B cell (primary cell): ENCODE measurements at regions not wholly inside any gene's neighbourhood (a gene's known extent, or its start where the extent isn't known, plus 50 kb on each side); places are given as distances from the start of the nearest gene placed in this dataset.

Experiments used
- ATAC-seq: fragments of 200-7000 bp; cut with Tn5 transposase; one replicate; pipeline ENCODE4 v1.10.0; 2021; ENCODE audit warnings: low read depth, mild to moderate bottlenecking, moderate number of reproducible peaks, moderate library complexity
- CTCF ChIA-PET: fragments of 350-600 bp; sonication (Branson Sonifier 250); formaldehyde crosslinking; loops from one replicate; lab custom pipeline; 2021; ENCODE audit warnings: antibody characterized with exemption, inconsistent platforms; lab: Charles Lee
- POLR2A ChIA-PET: fragments of 350-600 bp; sonication (Branson Sonifier 250); formaldehyde crosslinking; loops from one replicate; lab custom pipeline; 2021; ENCODE audit warnings: antibody characterized with exemption; lab: Charles Lee
- DNase-seq: peaks from one replicate; pipeline ENCODE4 v3.0.0; 2013
- H2AFZ ChIP-seq: 2 replicates; pipeline ENCODE4 v1.6.1; 2012; ENCODE audit warnings: mild to moderate bottlenecking, low read depth, low read length; ENCODE audit not compliant: insufficient read depth, poor library complexity, severe bottlenecking
- H3K27ac ChIP-seq, 2 donors: 1 replicate in 1 of 2; 2 replicates in 1 of 2; pipeline ENCODE4 v1.5.1; 2012 to 2013; ENCODE audit warnings: low read length in 2 of 2, mild to moderate bottlenecking in 2 of 2, moderate library complexity in 1 of 2
- H3K27me3 ChIP-seq, 4 experiments: fragments of 200-600 bp in 1 of 4; sonication (generic) in 1 of 4; replicated peaks in 1 of 4; 1 replicate in 2 of 4; 2 replicates in 2 of 4; pipeline versions ENCODE4 v1.6.1 to v1.7.0; 2013 to 2016; ENCODE audit warnings: low read length in 3 of 4, mild to moderate bottlenecking in 2 of 4, mixed read lengths in 1 of 4, moderate library complexity in 1 of 4; ENCODE audit not compliant: insufficient read depth in 4 of 4, control insufficient read depth in 3 of 4; ENCODE audit errors: control extremely low read depth in 1 of 4
- H3K36me3 ChIP-seq, 2 experiments: replicated peaks in 1 of 2; 1 replicate in 1 of 2; 2 replicates in 1 of 2; pipeline versions ENCODE4 v1.6.1 to v1.7.1; 2013; ENCODE audit warnings: low read length in 1 of 2; ENCODE audit not compliant: insufficient read depth in 2 of 2, control insufficient read depth in 1 of 2; ENCODE audit errors: control extremely low read depth in 1 of 2, extremely low read depth in 1 of 2
- H3K4me1 ChIP-seq, 2 donors: fragments of 200-600 bp in 1 of 2; sonication (generic) in 1 of 2; 1 replicate in 1 of 2; 2 replicates in 1 of 2; pipeline versions ENCODE4 v1.5.1 to v1.6.1; 2013 to 2017; ENCODE audit warnings: low read length in 2 of 2; ENCODE audit not compliant: control insufficient read depth in 2 of 2, insufficient read depth in 2 of 2
- H3K4me2 ChIP-seq: replicated peaks from 2 replicates; pipeline ENCODE3; 2012; ENCODE audit warnings: mild to moderate bottlenecking, low read depth, low read length; ENCODE audit not compliant: poor library complexity, severe bottlenecking
- H3K4me3 ChIP-seq, 5 experiments: fragments of 200-600 bp in 1 of 5; sonication (generic) in 1 of 5; 1 replicate in 3 of 5; 2 replicates in 2 of 5; pipeline versions ENCODE4 v1.5.1 to v1.7.0; 2011 to 2016; ENCODE audit warnings: low read length in 4 of 5, mild to moderate bottlenecking in 4 of 5, low read depth in 2 of 5, control low read depth in 1 of 5, moderate library complexity in 1 of 5; ENCODE audit not compliant: insufficient read depth in 1 of 5; ENCODE audit errors: control extremely low read depth in 1 of 5, extremely low read depth in 1 of 5
- H3K79me2 ChIP-seq: fragments of 200-600 bp; sonication (generic); one replicate; pipeline ENCODE4 v1.6.0; 2016; ENCODE audit warnings: low read length; ENCODE audit not compliant: control insufficient read depth, insufficient read depth
- H3K9ac ChIP-seq: fragments of 200-600 bp; sonication (generic); 2 replicates; pipeline ENCODE4 v1.6.1; 2017; ENCODE audit warnings: mild to moderate bottlenecking, low read length, moderate library complexity
- H3K9me3 ChIP-seq, 3 donors: one replicate each; pipeline versions ENCODE4 v1.6.1 to v1.7.1; 2013; ENCODE audit warnings: low read length in 2 of 3; ENCODE audit not compliant: control insufficient read depth in 2 of 3, insufficient read depth in 1 of 3; ENCODE audit errors: control extremely low read depth in 1 of 3
- H4K20me1 ChIP-seq: 2 replicates; pipeline ENCODE4 v1.6.0; 2012; ENCODE audit warnings: mild to moderate bottlenecking, low read length; ENCODE audit not compliant: insufficient read depth, control insufficient read depth, poor library complexity, severe bottlenecking
- H3K27ac Mint-ChIP-seq: one replicate; pipeline ENCODE4 v1.8.0; 2021; ENCODE audit warnings: mixed read lengths
- H3K27me3 Mint-ChIP-seq: one replicate; pipeline ENCODE4 v1.8.0; 2021; ENCODE audit warnings: mixed read lengths
- H3K4me1 Mint-ChIP-seq: one replicate; pipeline ENCODE4 v1.8.0; 2021; ENCODE audit warnings: mixed read lengths
- H3K4me3 Mint-ChIP-seq: one replicate; pipeline ENCODE4 v1.8.0; 2021; ENCODE audit warnings: mixed read lengths
- H3K9me3 Mint-ChIP-seq: one replicate; pipeline ENCODE4 v1.8.0; 2022; ENCODE audit warnings: mixed read lengths; ENCODE audit not compliant: insufficient read depth
- EZH2 ChIP-seq: IDR thresholded peaks from 2 replicates; pipeline ENCODE4 v1.6.1; 2012; ENCODE audit warnings: borderline replicate concordance, low read depth, mild to moderate bottlenecking, moderate library complexity, low read length; ENCODE audit not compliant: insufficient read depth, poor library complexity, severe bottlenecking
- WGBS: methylation state at CpG from one replicate; pipeline ENCODE4 v1.1.5; 2013; ENCODE audit warnings: missing lambda C conversion rate; ENCODE audit not compliant: insufficient coverage; 5-methylcytosine and 5-hydroxymethylcytosine counted together
- intact Hi-C: fragments of 100-400 bp; cut with micrococcal nuclease; formaldehyde crosslinking; loops from one replicate; pipeline ENCODE4 v1.10.0; 2022
- TF ChIP-seq, protein P1 (sequence below): fragments of 200-600 bp; IDR thresholded peaks from one replicate; pipeline ENCODE4 v1.8.0; 2022; ENCODE audit warnings: antibody characterized with exemption, mild to moderate bottlenecking

DNA sequence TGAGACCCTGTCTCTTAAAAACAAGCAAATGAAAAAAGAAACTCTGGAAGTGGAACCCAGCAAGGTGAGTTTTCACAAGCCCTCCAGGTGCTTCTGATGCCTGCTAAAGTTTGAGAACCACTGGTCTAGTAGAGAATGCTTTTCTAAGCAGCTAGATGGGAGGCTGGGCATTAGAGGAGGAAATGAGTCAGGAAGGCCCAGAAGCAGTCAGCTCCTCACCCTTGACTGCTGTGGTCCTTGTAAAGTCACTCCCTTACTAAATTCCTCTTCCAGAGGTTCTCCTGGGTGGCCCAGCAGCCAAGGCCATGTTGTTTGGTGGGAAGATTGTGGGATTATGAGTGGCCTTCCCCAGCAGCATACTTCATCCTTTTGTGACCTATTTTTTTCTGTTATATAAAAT, 52.0 kb upstream of the FYN start:
- H3K36me3 ChIP-seq = no peaks in the 10 kb centered on the region
- ChIA-PET CTCF (no interaction called here), POLR2A (no interaction called here)
- Mint-ChIP-seq H3K27ac (no peak overlapping the region), H3K9me3 (no peaks in the 10 kb centered on the region), H3K4me1 (no peaks in the 10 kb centered on the region), H3K27me3 (peaks cover 3% of the 10 kb centered on the region), H3K4me3 (no peak overlapping the region)
- H2AFZ ChIP-seq = no peak overlapping the region
- ATAC-seq = no peak
- H3K9ac ChIP-seq = no peak overlapping the region
- H3K27me3 ChIP-seq = peaks cover 0 to 3% (median 0%) of the 10 kb centered on the region in 4 experiments
- no peaks in the 10 kb centered on the region for H3K79me2 ChIP-seq
- DNase-seq = no peak
- H3K4me1 ChIP-seq = no peaks in the 10 kb centered on the region
- intact Hi-C loops = no loop called here
- no peak for TF ChIP-seq EZH2
- TF ChIP-seq, protein P1, sequence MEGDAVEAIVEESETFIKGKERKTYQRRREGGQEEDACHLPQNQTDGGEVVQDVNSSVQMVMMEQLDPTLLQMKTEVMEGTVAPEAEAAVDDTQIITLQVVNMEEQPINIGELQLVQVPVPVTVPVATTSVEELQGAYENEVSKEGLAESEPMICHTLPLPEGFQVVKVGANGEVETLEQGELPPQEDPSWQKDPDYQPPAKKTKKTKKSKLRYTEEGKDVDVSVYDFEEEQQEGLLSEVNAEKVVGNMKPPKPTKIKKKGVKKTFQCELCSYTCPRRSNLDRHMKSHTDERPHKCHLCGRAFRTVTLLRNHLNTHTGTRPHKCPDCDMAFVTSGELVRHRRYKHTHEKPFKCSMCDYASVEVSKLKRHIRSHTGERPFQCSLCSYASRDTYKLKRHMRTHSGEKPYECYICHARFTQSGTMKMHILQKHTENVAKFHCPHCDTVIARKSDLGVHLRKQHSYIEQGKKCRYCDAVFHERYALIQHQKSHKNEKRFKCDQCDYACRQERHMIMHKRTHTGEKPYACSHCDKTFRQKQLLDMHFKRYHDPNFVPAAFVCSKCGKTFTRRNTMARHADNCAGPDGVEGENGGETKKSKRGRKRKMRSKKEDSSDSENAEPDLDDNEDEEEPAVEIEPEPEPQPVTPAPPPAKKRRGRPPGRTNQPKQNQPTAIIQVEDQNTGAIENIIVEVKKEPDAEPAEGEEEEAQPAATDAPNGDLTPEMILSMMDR = no peak
- no peak overlapping the region for H3K4me3 ChIP-seq
- H3K4me2 ChIP-seq = no peak overlapping the region
- H3K9me3 ChIP-seq = no peaks in the 10 kb centered on the region
- H4K20me1 ChIP-seq = no peaks in the 10 kb centered on the region
- no peak overlapping the region for H3K27ac ChIP-seq

DNA sequence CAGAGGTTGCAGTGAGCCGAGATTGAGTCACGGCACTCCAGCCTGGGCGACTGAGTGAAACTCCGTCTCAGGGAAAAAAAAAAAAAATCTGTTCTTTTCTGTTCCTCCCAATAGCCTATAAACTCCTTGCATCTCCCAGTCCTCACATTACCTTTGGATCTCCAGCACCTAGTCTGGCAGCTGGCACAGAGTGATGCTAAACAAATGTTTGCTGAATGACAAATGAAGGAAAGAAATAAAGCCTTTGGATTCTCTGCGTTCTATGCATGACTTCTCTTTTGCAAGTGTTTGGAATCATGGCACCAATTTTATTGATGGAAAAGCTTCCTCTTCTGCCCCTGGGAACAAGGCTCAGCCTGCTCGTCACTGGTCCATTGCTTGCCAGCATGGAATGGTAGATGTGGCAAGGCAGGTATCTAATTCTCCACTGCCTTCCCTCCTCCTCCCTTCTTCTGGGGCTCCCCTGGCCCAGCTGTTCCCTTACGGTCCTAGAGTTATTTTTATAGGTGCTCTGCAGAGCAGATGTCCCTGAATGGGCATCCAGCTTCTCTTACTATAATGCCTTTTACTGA, 53.6 kb upstream of the FYN start:
- no peak overlapping the region for H3K9ac ChIP-seq
- peaks cover 0 to 3% (median 0%) of the 10 kb centered on the region in 4 experiments for H3K27me3 ChIP-seq
- no peaks in the 10 kb centered on the region for H3K9me3 ChIP-seq
- H3K4me3 ChIP-seq = no peak overlapping the region
- Mint-ChIP-seq H3K4me3 (no peak overlapping the region), H3K27me3 (peaks cover 7% of the 10 kb centered on the region), H3K27ac (no peak overlapping the region), H3K4me1 (no peaks in the 10 kb centered on the region), H3K9me3 (peaks cover under 1% of the 10 kb centered on the region)
- H3K79me2 ChIP-seq = no peaks in the 10 kb centered on the region
- ATAC-seq (no peak), DNase-seq (no peak)
- no peaks in the 10 kb centered on the region for H4K20me1 ChIP-seq
- H3K4me2 ChIP-seq = no peak overlapping the region
- ChIA-PET CTCF (no interaction called here), POLR2A (no interaction called here)
- H3K27ac ChIP-seq = no peak overlapping the region
- no peaks in the 10 kb centered on the region for H3K36me3 ChIP-seq
- H2AFZ ChIP-seq = no peak overlapping the region
- intact Hi-C loops = no loop called here
- WGBS = 67% methylated on average over 3 of the region's 7 CpGs
- TF ChIP-seq, protein P1 = no peak
- no peak for TF ChIP-seq EZH2
- no peaks in the 10 kb centered on the region for H3K4me1 ChIP-seq
